Tongue (tissue), 1 donor: ENCODE measurements at regions not wholly inside any gene's neighbourhood (a gene's known extent, or its start where the extent isn't known, plus 50 kb on each side); places are given as distances from the start of the nearest gene placed in this dataset.
"Not testable (repeated sequence)": the region's sequence is repeated elsewhere in the genome, so short reads cannot be mapped to it uniquely, and the experiment has no call there.

ENCODE experiments used
- DNase-seq: peaks from one replicate; pipeline ENCODE4 v3.0.0-alpha.2; 2015

- no peak for DNase-seq
These were observed 317.6 kb upstream of the NCKAP5 start for GRCh38 chr2:133885847-133886246.

- peak; percentile 92 for DNase-seq
These were observed 318.7 kb upstream of the NCKAP5 start for GRCh38 chr2:133886735-133887675.

- DNase-seq: no peak
These were observed 319.4 kb upstream of the NCKAP5 start for GRCh38 chr2:133887676-133888040.

GRCh38 chr2:133888107-133888506 lies 319.8 kb upstream of the NCKAP5 start:
- DNase-seq: no peak

- peak; percentile 15 for DNase-seq
These were observed 320.5 kb upstream of the NCKAP5 start for GRCh38 chr2:133888621-133889219.

- DNase-seq: no peak
These were observed 324.2 kb upstream of the NCKAP5 start for GRCh38 chr2:133892352-133892913.

GRCh38 chr2:133894429-133894828 lies 326.2 kb upstream of the NCKAP5 start:
- DNase-seq: no peak

GRCh38 chr2:133897838-133898237 lies 329.6 kb upstream of the NCKAP5 start:
- not testable (repeated sequence) for DNase-seq

- no peak for DNase-seq
These were observed 332.6 kb upstream of the NCKAP5 start for GRCh38 chr2:133900909-133901308.

- no peak for DNase-seq
These were observed 338.1 kb upstream of the NCKAP5 start for GRCh38 chr2:133906396-133906795.

GRCh38 chr2:133906926-133907325 lies 338.7 kb upstream of the NCKAP5 start:
- no peak for DNase-seq

- DNase-seq: no peak
These were observed 339.9 kb upstream of the NCKAP5 start for GRCh38 chr2:133908171-133908570.

- DNase-seq: no peak
These were observed 335.7 kb upstream of the MGAT5 start for GRCh38 chr2:133918141-133918540.

- DNase-seq: no peak
These were observed 334.6 kb upstream of the MGAT5 start for GRCh38 chr2:133919285-133919684.

- no peak for DNase-seq
These were observed 326.0 kb upstream of the MGAT5 start for GRCh38 chr2:133927894-133928293.

GRCh38 chr2:133936096-133936495 lies 317.8 kb upstream of the MGAT5 start:
- DNase-seq: no peak

- DNase-seq: no peak
These were observed 317.3 kb upstream of the MGAT5 start for GRCh38 chr2:133936601-133937000.

GRCh38 chr2:133937669-133938068 lies 316.2 kb upstream of the MGAT5 start:
- DNase-seq: no peak

- DNase-seq: no peak
These were observed 313.7 kb upstream of the MGAT5 start for GRCh38 chr2:133940134-133940533.

- peak; percentile 12 for DNase-seq
These were observed 312.2 kb upstream of the MGAT5 start for GRCh38 chr2:133941666-133942065.

GRCh38 chr2:133942398-133942797 lies 311.5 kb upstream of the MGAT5 start:
- DNase-seq: no peak

GRCh38 chr2:133943108-133943507 lies 310.8 kb upstream of the MGAT5 start:
- no peak for DNase-seq

GRCh38 chr2:133945089-133945488 lies 308.8 kb upstream of the MGAT5 start:
- no peak for DNase-seq

GRCh38 chr2:133947057-133947456 lies 306.8 kb upstream of the MGAT5 start:
- no peak for DNase-seq
